Ishikawa (cell line): ENCODE measurements at regions not wholly inside any gene's neighbourhood (a gene's known extent, or its start where the extent isn't known, plus 50 kb on each side); places are given as distances from the start of the nearest gene placed in this dataset.

Experiments
- CEBPB ChIP-seq: IDR thresholded peaks from 2 replicates; pipeline ENCODE4 v1.6.1; 2012
- CREB1 ChIP-seq: IDR thresholded peaks from 2 replicates; pipeline ENCODE4 v1.6.1; 2012; ENCODE audit warnings: low read depth
- EGR1 ChIP-seq: IDR thresholded peaks from 2 replicates; pipeline ENCODE4 v1.6.1; 2012
- EP300 ChIP-seq: IDR thresholded peaks from 2 replicates; pipeline ENCODE4 v1.6.1; 2012; ENCODE audit warnings: borderline replicate concordance
- FOXM1 ChIP-seq: IDR thresholded peaks from 2 replicates; pipeline ENCODE4 v1.6.1; 2012; ENCODE audit warnings: low read depth, borderline replicate concordance
- NFIC ChIP-seq: IDR thresholded peaks from 2 replicates; pipeline ENCODE4 v1.6.1; 2012
- RAD21 ChIP-seq: IDR thresholded peaks from 2 replicates; pipeline ENCODE4 v1.6.1; 2012; ENCODE audit warnings: low read depth
- TAF1 ChIP-seq: IDR thresholded peaks from 2 replicates; pipeline ENCODE4 v1.6.1; 2012; ENCODE audit warnings: low read depth, mild to moderate bottlenecking
- TCF12 ChIP-seq: IDR thresholded peaks from 2 replicates; pipeline ENCODE4 v1.6.1; 2012; ENCODE audit warnings: low read depth
- TEAD4 ChIP-seq: IDR thresholded peaks from 2 replicates; pipeline ENCODE4 v1.6.1; 2012
- YY1 ChIP-seq: IDR thresholded peaks from 2 replicates; pipeline ENCODE4 v1.6.1; 2012; ENCODE audit warnings: low read depth
- ZBTB7A ChIP-seq: IDR thresholded peaks from 2 replicates; pipeline ENCODE4 v1.6.1; 2012; ENCODE audit warnings: low read depth
- TF ChIP-seq, protein P1 (sequence below): IDR thresholded peaks from 2 replicates; pipeline ENCODE4 v1.6.1; 2012; ENCODE audit warnings: low read depth, mild to moderate bottlenecking
- TF ChIP-seq, protein P2 (sequence below): IDR thresholded peaks from 2 replicates; pipeline ENCODE4 v1.6.1; 2012
- TF ChIP-seq, protein P3 (sequence below): IDR thresholded peaks from 2 replicates; pipeline ENCODE4 v1.6.1; 2012

DNA sequence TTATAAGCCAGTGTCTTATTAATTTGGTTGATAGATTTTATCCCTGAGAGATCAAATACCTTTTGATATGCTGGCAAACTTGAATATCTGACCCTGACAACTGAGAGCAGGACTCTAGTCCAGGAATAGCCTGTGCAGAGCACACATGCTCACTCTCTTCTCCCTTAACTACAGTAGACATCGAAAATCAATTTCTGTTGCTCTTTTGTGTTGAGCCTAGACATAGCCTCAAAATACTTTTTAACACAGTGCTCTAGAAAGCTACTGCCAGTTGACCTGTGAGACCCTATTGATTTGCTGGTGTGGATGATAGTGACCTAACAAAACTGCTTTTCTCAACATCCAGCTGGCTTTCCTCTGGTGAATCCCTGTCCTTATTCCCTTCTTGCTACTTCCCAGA is 86.4 kb upstream of the ANKRD28 start:
- TF ChIP-seq EGR1 (no peak), NFIC (no peak), EP300 (no peak), TAF1 (no peak), CEBPB (no peak)
- TF ChIP-seq, protein P1, sequence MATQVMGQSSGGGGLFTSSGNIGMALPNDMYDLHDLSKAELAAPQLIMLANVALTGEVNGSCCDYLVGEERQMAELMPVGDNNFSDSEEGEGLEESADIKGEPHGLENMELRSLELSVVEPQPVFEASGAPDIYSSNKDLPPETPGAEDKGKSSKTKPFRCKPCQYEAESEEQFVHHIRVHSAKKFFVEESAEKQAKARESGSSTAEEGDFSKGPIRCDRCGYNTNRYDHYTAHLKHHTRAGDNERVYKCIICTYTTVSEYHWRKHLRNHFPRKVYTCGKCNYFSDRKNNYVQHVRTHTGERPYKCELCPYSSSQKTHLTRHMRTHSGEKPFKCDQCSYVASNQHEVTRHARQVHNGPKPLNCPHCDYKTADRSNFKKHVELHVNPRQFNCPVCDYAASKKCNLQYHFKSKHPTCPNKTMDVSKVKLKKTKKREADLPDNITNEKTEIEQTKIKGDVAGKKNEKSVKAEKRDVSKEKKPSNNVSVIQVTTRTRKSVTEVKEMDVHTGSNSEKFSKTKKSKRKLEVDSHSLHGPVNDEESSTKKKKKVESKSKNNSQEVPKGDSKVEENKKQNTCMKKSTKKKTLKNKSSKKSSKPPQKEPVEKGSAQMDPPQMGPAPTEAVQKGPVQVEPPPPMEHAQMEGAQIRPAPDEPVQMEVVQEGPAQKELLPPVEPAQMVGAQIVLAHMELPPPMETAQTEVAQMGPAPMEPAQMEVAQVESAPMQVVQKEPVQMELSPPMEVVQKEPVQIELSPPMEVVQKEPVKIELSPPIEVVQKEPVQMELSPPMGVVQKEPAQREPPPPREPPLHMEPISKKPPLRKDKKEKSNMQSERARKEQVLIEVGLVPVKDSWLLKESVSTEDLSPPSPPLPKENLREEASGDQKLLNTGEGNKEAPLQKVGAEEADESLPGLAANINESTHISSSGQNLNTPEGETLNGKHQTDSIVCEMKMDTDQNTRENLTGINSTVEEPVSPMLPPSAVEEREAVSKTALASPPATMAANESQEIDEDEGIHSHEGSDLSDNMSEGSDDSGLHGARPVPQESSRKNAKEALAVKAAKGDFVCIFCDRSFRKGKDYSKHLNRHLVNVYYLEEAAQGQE = no peak
- TF ChIP-seq, protein P2, sequence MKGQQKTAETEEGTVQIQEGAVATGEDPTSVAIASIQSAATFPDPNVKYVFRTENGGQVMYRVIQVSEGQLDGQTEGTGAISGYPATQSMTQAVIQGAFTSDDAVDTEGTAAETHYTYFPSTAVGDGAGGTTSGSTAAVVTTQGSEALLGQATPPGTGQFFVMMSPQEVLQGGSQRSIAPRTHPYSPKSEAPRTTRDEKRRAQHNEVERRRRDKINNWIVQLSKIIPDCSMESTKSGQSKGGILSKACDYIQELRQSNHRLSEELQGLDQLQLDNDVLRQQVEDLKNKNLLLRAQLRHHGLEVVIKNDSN = no peak
- TF ChIP-seq, protein P3, sequence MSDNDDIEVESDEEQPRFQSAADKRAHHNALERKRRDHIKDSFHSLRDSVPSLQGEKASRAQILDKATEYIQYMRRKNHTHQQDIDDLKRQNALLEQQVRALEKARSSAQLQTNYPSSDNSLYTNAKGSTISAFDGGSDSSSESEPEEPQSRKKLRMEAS = no peak

DNA sequence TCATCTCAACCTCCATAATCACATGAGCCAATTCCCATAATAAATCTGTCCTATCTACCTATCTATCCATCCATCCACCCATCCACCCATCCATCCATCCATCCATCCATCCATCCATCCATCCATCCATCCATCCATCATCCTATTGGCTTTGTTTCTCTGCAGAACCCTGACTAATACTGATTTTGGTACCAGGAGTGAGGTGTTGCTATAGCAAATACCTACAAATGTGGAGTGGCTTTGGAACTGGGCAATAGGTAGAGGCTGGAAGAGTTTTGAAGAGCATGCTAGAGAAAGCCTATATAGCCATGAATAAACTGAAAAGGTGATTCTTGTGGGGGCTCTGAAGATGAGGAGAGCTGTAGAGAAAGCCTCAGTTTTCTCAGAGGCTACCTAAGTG is 88.7 kb upstream of the ANKRD28 start:
- no peak for TF ChIP-seq NFIC
- TF ChIP-seq YY1 = no peak
- no peak for TF ChIP-seq EP300
- TF ChIP-seq, protein P1 = no peak
- TF ChIP-seq, protein P3 = no peak
- no peak for TF ChIP-seq TAF1
- TF ChIP-seq TEAD4 = no peak
- TF ChIP-seq EGR1 = no peak
- TF ChIP-seq FOXM1 = no peak
- no peak for TF ChIP-seq CREB1
- no peak for TF ChIP-seq CEBPB
- no peak for TF ChIP-seq ZBTB7A
- TF ChIP-seq, protein P2 = no peak
- TF ChIP-seq RAD21 = no peak
- TF ChIP-seq TCF12 = no peak

DNA sequence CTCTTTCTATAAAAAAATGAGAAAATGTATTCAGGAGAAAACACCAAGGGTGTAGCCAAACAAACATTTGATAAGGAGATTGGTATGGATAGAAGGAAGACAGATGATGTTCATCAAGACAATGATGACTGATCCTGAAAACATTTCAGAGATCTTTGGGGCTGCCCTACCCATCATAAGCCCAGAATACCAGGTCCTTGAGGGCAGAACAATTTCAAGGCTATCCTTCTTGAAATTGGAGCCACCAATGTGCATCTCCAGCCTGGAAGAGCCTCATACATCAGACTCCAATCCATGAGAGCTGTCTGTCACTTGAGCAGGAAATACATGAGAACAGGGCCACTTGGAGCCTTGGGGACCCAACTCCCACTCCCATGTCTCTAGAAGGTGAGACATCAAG is 89.5 kb upstream of the ANKRD28 start:
- TF ChIP-seq, protein P3 = no peak
- TF ChIP-seq, protein P2 = no peak
- no peak for TF ChIP-seq TEAD4
- TF ChIP-seq TAF1 = no peak
- no peak for TF ChIP-seq NFIC
- no peak for TF ChIP-seq RAD21
- no peak for TF ChIP-seq FOXM1
- no peak for TF ChIP-seq ZBTB7A
- TF ChIP-seq TCF12 = no peak
- no peak for TF ChIP-seq EP300
- TF ChIP-seq, protein P1 = no peak
- TF ChIP-seq EGR1 = no peak
- no peak for TF ChIP-seq CEBPB

DNA sequence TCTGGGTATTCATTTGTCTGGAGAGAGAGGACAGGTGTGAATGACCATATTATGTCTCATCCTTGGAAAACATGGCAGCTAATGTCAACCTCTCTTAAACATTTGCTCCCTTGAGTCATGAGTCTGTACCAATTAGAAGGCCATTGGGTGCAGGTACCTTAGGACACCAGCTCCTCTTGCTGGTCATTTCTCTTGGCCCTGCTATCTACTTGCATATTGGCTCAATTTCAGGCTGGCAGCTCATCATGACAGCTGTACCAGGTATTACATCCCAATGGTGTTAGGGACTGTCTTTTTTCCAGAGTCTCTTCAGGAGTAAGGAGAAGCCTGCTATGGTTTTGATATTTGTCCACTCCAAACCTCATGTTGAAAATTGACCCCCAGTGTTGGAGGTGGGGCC is 92.2 kb upstream of the ANKRD28 start:
- TF ChIP-seq NFIC (no peak), FOXM1 (no peak), ZBTB7A (no peak), EP300 (no peak), CEBPB (no peak), YY1 (no peak), CREB1 (no peak), TCF12 (no peak)
- TF ChIP-seq, protein P2 = no peak
